Activated naive CD4-positive, alpha-beta T cell treated with anti-CD3 and anti-CD28 coated beads for 36 hours (primary cell): ENCODE measurements at regions not wholly inside any gene's neighbourhood (a gene's known extent, or its start where the extent isn't known, plus 50 kb on each side); places are given as distances from the start of the nearest gene placed in this dataset.
A peak's percentile ranks its signal among the peaks of the same experiment; 100 is the strongest.
"Not testable (repeated sequence)": the region's sequence is repeated elsewhere in the genome, so short reads cannot be mapped to it uniquely, and the experiment has no call there.

Experiments
- CTCF ChIA-PET: fragments of 350-600 bp; sonication (Branson Sonifier 250); formaldehyde crosslinking; loops from one replicate; lab custom pipeline; 2021; ENCODE audit warnings: antibody characterized with exemption; lab: Charles Lee
- DNase-seq: peaks from one replicate; pipeline ENCODE4 v3.0.0-alpha.2; 2020
- H3K27ac Mint-ChIP-seq: one replicate; pipeline ENCODE4 v1.8.0; 2021; ENCODE audit warnings: mild to moderate bottlenecking, mixed read lengths
- H3K27me3 Mint-ChIP-seq: one replicate; pipeline ENCODE4 v1.8.0; 2021; ENCODE audit warnings: low read depth, mixed read lengths
- H3K36me3 Mint-ChIP-seq: one replicate; pipeline ENCODE4 v1.8.0; 2021; ENCODE audit warnings: low read depth, mixed read lengths
- H3K4me1 Mint-ChIP-seq: one replicate; pipeline ENCODE4 v1.8.0; 2021; ENCODE audit warnings: low read depth, mixed read lengths
- H3K4me3 Mint-ChIP-seq: one replicate; pipeline ENCODE4 v1.8.0; 2021; ENCODE audit warnings: mild to moderate bottlenecking, moderate library complexity, mixed read lengths
- H3K9me3 Mint-ChIP-seq: one replicate; pipeline ENCODE4 v1.8.0; 2021; ENCODE audit warnings: mixed read lengths
- intact Hi-C: fragments of 100-400 bp; cut with micrococcal nuclease; formaldehyde crosslinking; loops from one replicate; pipeline ENCODE4 v1.15.1; 2023

- CTCF ChIA-PET = no interaction called here
- intact Hi-C loops = no loop called here
- H3K9me3 Mint-ChIP-seq = peaks cover 4% of the 10 kb centered on the region
- no peak for DNase-seq
- H3K27me3 Mint-ChIP-seq = no peaks in the 10 kb centered on the region
- H3K36me3 Mint-ChIP-seq = no peaks in the 10 kb centered on the region
- H3K4me1 Mint-ChIP-seq = no peaks in the 10 kb centered on the region
- no peak overlapping the region for H3K27ac Mint-ChIP-seq
- no peak overlapping the region for H3K4me3 Mint-ChIP-seq
Observed at GRCh38 chr17:83162035-83162745, 82.8 kb downstream of the METRNL start.

GRCh38 chr17:83164490-83164889 is 85.1 kb downstream of the METRNL start:
- H3K9me3 Mint-ChIP-seq = peaks cover 4% of the 10 kb centered on the region
- no peaks in the 10 kb centered on the region for H3K4me1 Mint-ChIP-seq
- no peak for DNase-seq
- no peaks in the 10 kb centered on the region for H3K36me3 Mint-ChIP-seq
- intact Hi-C loops = no loop called here
- no peak overlapping the region for H3K4me3 Mint-ChIP-seq
- CTCF ChIA-PET = no interaction called here
- peaks cover 7% of the 10 kb centered on the region for H3K27me3 Mint-ChIP-seq
- no peak overlapping the region for H3K27ac Mint-ChIP-seq

GRCh38 chr17:83170571-83171260 is 91.3 kb downstream of the METRNL start:
- Mint-ChIP-seq H3K4me1 (no peaks in the 10 kb centered on the region), H3K36me3 (no peaks in the 10 kb centered on the region), H3K9me3 (peaks cover 4% of the 10 kb centered on the region), H3K4me3 (no peak overlapping the region), H3K27ac (no peak overlapping the region), H3K27me3 (peaks cover 16% of the 10 kb centered on the region)
- CTCF ChIA-PET = no interaction called here
- DNase-seq = no peak
- intact Hi-C loops = no loop called here

- H3K4me3 Mint-ChIP-seq = no peak overlapping the region
- peaks cover 16% of the 10 kb centered on the region for H3K27me3 Mint-ChIP-seq
- CTCF ChIA-PET = no interaction called here
- H3K36me3 Mint-ChIP-seq = no peaks in the 10 kb centered on the region
- H3K27ac Mint-ChIP-seq = no peak overlapping the region
- DNase-seq = no peak
- no peaks in the 10 kb centered on the region for H3K4me1 Mint-ChIP-seq
- H3K9me3 Mint-ChIP-seq = peaks cover 4% of the 10 kb centered on the region
- intact Hi-C loops = no loop called here
Observed at GRCh38 chr17:83171661-83172060, 92.3 kb downstream of the METRNL start.

GRCh38 chr17:83172099-83172498 is 92.7 kb downstream of the METRNL start:
- DNase-seq, intact Hi-C loops: not testable (repeated sequence)

GRCh38 chr17:83172646-83173045 is 93.2 kb downstream of the METRNL start:
- H3K4me1 Mint-ChIP-seq, H3K9me3 Mint-ChIP-seq, H3K36me3 Mint-ChIP-seq, CTCF ChIA-PET, DNase-seq, intact Hi-C loops, H3K27ac Mint-ChIP-seq, H3K4me3 Mint-ChIP-seq: not testable (repeated sequence)
- H3K27me3 Mint-ChIP-seq = peaks cover 16% of the 10 kb centered on the region

More at GRCh38 chr17:83172099-83172498, 92.7 kb downstream of the METRNL start:
- H3K4me1 Mint-ChIP-seq, CTCF ChIA-PET, H3K36me3 Mint-ChIP-seq, H3K27ac Mint-ChIP-seq, H3K4me3 Mint-ChIP-seq, H3K9me3 Mint-ChIP-seq: not testable (repeated sequence)
- H3K27me3 Mint-ChIP-seq = peaks cover 16% of the 10 kb centered on the region

- H3K27me3 Mint-ChIP-seq = peaks cover 14% of the 10 kb centered on the region
- H3K4me1 Mint-ChIP-seq, H3K27ac Mint-ChIP-seq, H3K4me3 Mint-ChIP-seq, intact Hi-C loops, H3K9me3 Mint-ChIP-seq, H3K36me3 Mint-ChIP-seq, CTCF ChIA-PET: not testable (repeated sequence)
- DNase-seq = peak; percentile 1
Observed at GRCh38 chr17:83173180-83173913, 93.9 kb downstream of the METRNL start.

GRCh38 chr17:83173914-83174361 is 94.5 kb downstream of the METRNL start:
- CTCF ChIA-PET = no interaction called here

GRCh38 chr17:83174362-83175118 is 95.1 kb downstream of the METRNL start:
- no peak overlapping the region for H3K4me3 Mint-ChIP-seq
- no peaks in the 10 kb centered on the region for H3K4me1 Mint-ChIP-seq
- peaks cover 8% of the 10 kb centered on the region for H3K27me3 Mint-ChIP-seq
- H3K27ac Mint-ChIP-seq = no peak overlapping the region
- DNase-seq = peak; percentile 2
- H3K36me3 Mint-ChIP-seq = no peaks in the 10 kb centered on the region
- intact Hi-C loops = no loop called here
- CTCF ChIA-PET = no interaction called here
- no peaks in the 10 kb centered on the region for H3K9me3 Mint-ChIP-seq

More at GRCh38 chr17:83173914-83174361, 94.5 kb downstream of the METRNL start:
- Mint-ChIP-seq H3K4me1 (no peaks in the 10 kb centered on the region), H3K27ac (no peak overlapping the region), H3K27me3 (peaks cover 13% of the 10 kb centered on the region), H3K9me3 (no peaks in the 10 kb centered on the region), H3K4me3 (no peak overlapping the region), H3K36me3 (no peaks in the 10 kb centered on the region)
- no peak for DNase-seq
- intact Hi-C loops = no loop called here

- no peaks in the 10 kb centered on the region for H3K4me1 Mint-ChIP-seq
- peaks cover 5% of the 10 kb centered on the region for H3K27me3 Mint-ChIP-seq
- intact Hi-C loops = no loop called here
- H3K9me3 Mint-ChIP-seq = no peaks in the 10 kb centered on the region
- CTCF ChIA-PET = no interaction called here
- no peak overlapping the region for H3K4me3 Mint-ChIP-seq
- H3K27ac Mint-ChIP-seq = no peak overlapping the region
- no peaks in the 10 kb centered on the region for H3K36me3 Mint-ChIP-seq
- DNase-seq = peak; percentile 1
Observed at GRCh38 chr17:83175119-83175821, 95.9 kb downstream of the METRNL start.

- CTCF ChIA-PET = no interaction called here
- no peak overlapping the region for H3K27ac Mint-ChIP-seq
- H3K4me1 Mint-ChIP-seq = no peaks in the 10 kb centered on the region
- H3K4me3 Mint-ChIP-seq = no peak overlapping the region
- peaks cover under 1% of the 10 kb centered on the region for H3K27me3 Mint-ChIP-seq
- H3K36me3 Mint-ChIP-seq = no peaks in the 10 kb centered on the region
- no peak for DNase-seq
- no peaks in the 10 kb centered on the region for H3K9me3 Mint-ChIP-seq
- intact Hi-C loops = no loop called here
Observed at GRCh38 chr17:83175822-83176622, 96.6 kb downstream of the METRNL start.
